Pancreas (tissue), 10 donors: ENCODE measurements at regions not wholly inside any gene's neighbourhood (a gene's known extent, or its start where the extent isn't known, plus 50 kb on each side); places are given as distances from the start of the nearest gene placed in this dataset.

Experiments used
- ATAC-seq, 4 donors: fragments of 200-7000 bp; cut with Tn5 transposase; one replicate each; pipeline versions ENCODE4 v1.8.0 to v1.9.1; 2020; ENCODE audit warnings: mild to moderate bottlenecking in 4 of 4, moderate library complexity in 4 of 4
- DNase-seq, 6 donors: peaks; one replicate each; pipeline ENCODE4 v3.0.0-alpha.2; 2020
- FAIRE-seq: peaks from 2 replicates; lab custom pipeline; 2012; peaks lifted over from hg19 to GRCh38; lab: Jason Lieb, UNC
- H3K27ac ChIP-seq, 4 donors: fragments of 200-600 bp; sonication (generic); 1 replicate in 3 of 4; 2 replicates in 1 of 4; pipeline versions ENCODE4 v1.5.0 to v1.8.0; 2020
- H3K27me3 ChIP-seq, 4 donors: fragments of 200-600 bp; one replicate each; pipeline ENCODE4 v1.8.0; 2021
- H3K36me3 ChIP-seq, 3 donors: fragments of 200-600 bp; sonication (generic) in 1 of 3; one replicate each; pipeline versions ENCODE4 v1.5.0 to v1.8.0; 2020 to 2021
- H3K4me1 ChIP-seq, 3 donors: fragments of 200-600 bp; one replicate each; pipeline ENCODE4 v1.8.0; 2021
- H3K4me3 ChIP-seq, 4 donors: fragments of 200-600 bp; sonication (generic) in 2 of 4; one replicate each; pipeline versions ENCODE4 v1.5.0 to v1.8.0; 2020 to 2021
- H3K9me3 ChIP-seq, 4 donors: fragments of 200-600 bp; one replicate each; pipeline ENCODE4 v1.8.0; 2021
- CTCF ChIP-seq, 4 donors: fragments of 200-600 bp; sonication (generic) in 3 of 4; IDR thresholded peaks; one replicate each; pipeline versions ENCODE4 v1.5.0 to v1.8.0; 2021; ENCODE audit warnings: antibody characterized with exemption in 4 of 4
- WGBS, 2 donors: extraction: QIAGEN DNeasy Blood & Tissue Kit; methylation state at CpG; one replicate each; pipeline ENCODE4 v1.1.7; 2013; 5-methylcytosine and 5-hydroxymethylcytosine counted together
- intact Hi-C, 3 donors: fragments of 100-400 bp; cut with DNase I; formaldehyde crosslinking; loops; one replicate each; pipeline versions ENCODE4 v1.11.1 to v1.14.2; 2022
- donor health status: healthy with polysubstance abuse.
- donor health status: DM: no; HTN: no; CAD: no; lungs with moderate emphysema.
- donor health status: DM: no; HTN: no; CAD: no.
- donor health status: control.
- donor health status: control.
- donor health status: Bipolar disorder and iron deficiency.
- donor health status: DM: yes; HTN: yes; CAD: no.
- donor health status: DM: no; HTN: no; CAD: no.
- donor health status: DM: no; HTN: no; CAD: no.
- donor health status: DM: yes; HTN: yes; CAD: no.

- TF ChIP-seq CTCF (IDR thresholded peaks at IDR 0.05): no peak
- Histone ChIP-seq H3K4me3 (no peak overlapping the region), H3K27me3 (no peaks in the 10 kb centered on the region), H3K27ac (peak overlapping the region in 2 of 4 donors; percentile 0 to 18), H3K4me1 (peaks cover 0 to 13% (median 9%) of the 10 kb centered on the region in 3 donors), H3K36me3 (no peaks in the 10 kb centered on the region), H3K9me3 (no peaks in the 10 kb centered on the region)
- 46 to 57% methylated on average over 5 of the region's 5 CpGs for WGBS, 2 donors
- DNase-seq: no peak
- peak in 3 of 4 donors; percentile 35 to 63 (median 37) for ATAC-seq
- no peak for FAIRE-seq
- intact Hi-C loops: no loop called here
Observed at GRCh38 chr4:81566161-81566591, 94.5 kb upstream of the RASGEF1B start.

GRCh38 chr4:81565142-81565870, 93.6 kb upstream of the RASGEF1B start:
- Histone ChIP-seq H3K27ac (peak overlapping the region in 2 of 4 donors; percentile 0 to 18), H3K9me3 (no peaks in the 10 kb centered on the region), H3K4me1 (peaks cover 0 to 13% (median 9%) of the 10 kb centered on the region in 3 donors), H3K36me3 (no peaks in the 10 kb centered on the region), H3K27me3 (no peaks in the 10 kb centered on the region), H3K4me3 (no peak overlapping the region)
- no peak for TF ChIP-seq CTCF (IDR thresholded peaks at IDR 0.05)
- peak; percentile 19 to 74 (median 40) for DNase-seq
- FAIRE-seq: no peak
- intact Hi-C loops: no loop called here
- ATAC-seq: peak; percentile 38 to 94 (median 88)
- 31 to 40% methylated on average over 6 of the region's 6 CpGs for WGBS, 2 donors

GRCh38 chr4:81564025-81564424, 92.3 kb upstream of the RASGEF1B start:
- no peak for FAIRE-seq
- Histone ChIP-seq H3K27ac (peak overlapping the region in 1 of 4 donors; percentile 17), H3K4me3 (no peak overlapping the region), H3K27me3 (no peaks in the 10 kb centered on the region), H3K4me1 (peaks cover 0 to 13% (median 9%) of the 10 kb centered on the region in 3 donors), H3K36me3 (no peaks in the 10 kb centered on the region), H3K9me3 (no peaks in the 10 kb centered on the region)
- intact Hi-C loops: no loop called here
- TF ChIP-seq CTCF (IDR thresholded peaks at IDR 0.05): no peak
- peak; percentile 37 to 84 (median 54) for ATAC-seq
- WGBS, 2 donors: 25 to 26% methylated on average over 3 of the region's 3 CpGs
- no peak for DNase-seq

- ATAC-seq (peak in 1 of 4 donors; percentile 17), DNase-seq (no peak), FAIRE-seq (no peak)
- peaks cover 0 to 13% (median 9%) of the 10 kb centered on the region in 3 donors for H3K4me1 ChIP-seq
- no peaks in the 10 kb centered on the region for H3K27me3 ChIP-seq
- intact Hi-C loops: no loop called here
- TF ChIP-seq CTCF (IDR thresholded peaks at IDR 0.05): no peak
- H3K27ac ChIP-seq: no peak overlapping the region
- no peaks in the 10 kb centered on the region for H3K9me3 ChIP-seq
- 80 to 88% methylated on average over 1 of the region's 1 CpG for WGBS, 2 donors
- no peaks in the 10 kb centered on the region for H3K36me3 ChIP-seq
- H3K4me3 ChIP-seq: no peak overlapping the region
Observed at GRCh38 chr4:81562093-81562492, 90.4 kb upstream of the RASGEF1B start.

GRCh38 chr4:81557306-81557705, 85.6 kb upstream of the RASGEF1B start:
- Histone ChIP-seq H3K4me3 (no peak overlapping the region), H3K36me3 (no peaks in the 10 kb centered on the region)
- no peak for FAIRE-seq

More at GRCh38 chr4:81557306-81557705, 85.6 kb upstream of the RASGEF1B start:
- TF ChIP-seq CTCF (IDR thresholded peaks at IDR 0.05): no peak
- DNase-seq (no peak), ATAC-seq (no peak)
- Histone ChIP-seq H3K4me1 (no peaks in the 10 kb centered on the region), H3K27ac (no peak overlapping the region), H3K9me3 (no peaks in the 10 kb centered on the region), H3K27me3 (no peaks in the 10 kb centered on the region)
- intact Hi-C loops: no loop called here
